ENCODE measurements at regions not wholly inside any gene's neighbourhood (a gene's known extent, or its start where the extent isn't known, plus 50 kb on each side); places are given as distances from the start of the nearest gene placed in this dataset.

DNA sequence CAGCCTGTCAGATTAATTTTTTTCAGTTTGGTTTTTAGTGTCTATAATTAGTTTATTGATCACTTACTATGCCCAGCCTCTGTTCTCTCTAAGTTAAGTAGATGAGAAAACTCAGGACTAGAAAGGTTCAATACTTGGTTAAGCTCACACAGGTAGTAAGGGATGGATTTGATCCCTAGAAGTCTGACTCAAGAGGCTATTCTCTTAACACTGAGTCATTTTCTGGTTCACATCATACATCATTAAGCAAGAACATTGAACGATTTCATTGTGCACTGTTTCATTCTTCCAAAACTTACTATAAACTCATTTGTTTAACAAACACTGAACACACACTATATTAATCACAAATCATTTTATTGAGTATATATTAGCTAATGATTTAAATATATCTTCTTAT lies 54.1 kb upstream of the SLC38A11 start:
- no peak for TF ChIP-seq POLR2A (IDR thresholded peaks at IDR 0.05)
- TF ChIP-seq, protein P1, sequence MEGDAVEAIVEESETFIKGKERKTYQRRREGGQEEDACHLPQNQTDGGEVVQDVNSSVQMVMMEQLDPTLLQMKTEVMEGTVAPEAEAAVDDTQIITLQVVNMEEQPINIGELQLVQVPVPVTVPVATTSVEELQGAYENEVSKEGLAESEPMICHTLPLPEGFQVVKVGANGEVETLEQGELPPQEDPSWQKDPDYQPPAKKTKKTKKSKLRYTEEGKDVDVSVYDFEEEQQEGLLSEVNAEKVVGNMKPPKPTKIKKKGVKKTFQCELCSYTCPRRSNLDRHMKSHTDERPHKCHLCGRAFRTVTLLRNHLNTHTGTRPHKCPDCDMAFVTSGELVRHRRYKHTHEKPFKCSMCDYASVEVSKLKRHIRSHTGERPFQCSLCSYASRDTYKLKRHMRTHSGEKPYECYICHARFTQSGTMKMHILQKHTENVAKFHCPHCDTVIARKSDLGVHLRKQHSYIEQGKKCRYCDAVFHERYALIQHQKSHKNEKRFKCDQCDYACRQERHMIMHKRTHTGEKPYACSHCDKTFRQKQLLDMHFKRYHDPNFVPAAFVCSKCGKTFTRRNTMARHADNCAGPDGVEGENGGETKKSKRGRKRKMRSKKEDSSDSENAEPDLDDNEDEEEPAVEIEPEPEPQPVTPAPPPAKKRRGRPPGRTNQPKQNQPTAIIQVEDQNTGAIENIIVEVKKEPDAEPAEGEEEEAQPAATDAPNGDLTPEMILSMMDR (IDR thresholded peaks at IDR 0.05), result no peak
- no peak for TF ChIP-seq EP300 (IDR thresholded peaks at IDR 0.05)
- WGBS, 2 donors, result 65 to 74% methylated on average over 1 of the region's 1 CpG
- Histone ChIP-seq H3K9me3 (no peaks in the 10 kb centered on the region), H3K4me1 (peaks cover 0 to 6% (median 0%) of the 10 kb centered on the region in 4 donors), H3K27ac (no peak overlapping the region), H3K36me3 (no peaks in the 10 kb centered on the region), H3K27me3 (no peaks in the 10 kb centered on the region), H3K4me3 (no peak overlapping the region)
- DNase-seq (ENCODE audit: low spot score in 2 of 2), result no peak

DNA sequence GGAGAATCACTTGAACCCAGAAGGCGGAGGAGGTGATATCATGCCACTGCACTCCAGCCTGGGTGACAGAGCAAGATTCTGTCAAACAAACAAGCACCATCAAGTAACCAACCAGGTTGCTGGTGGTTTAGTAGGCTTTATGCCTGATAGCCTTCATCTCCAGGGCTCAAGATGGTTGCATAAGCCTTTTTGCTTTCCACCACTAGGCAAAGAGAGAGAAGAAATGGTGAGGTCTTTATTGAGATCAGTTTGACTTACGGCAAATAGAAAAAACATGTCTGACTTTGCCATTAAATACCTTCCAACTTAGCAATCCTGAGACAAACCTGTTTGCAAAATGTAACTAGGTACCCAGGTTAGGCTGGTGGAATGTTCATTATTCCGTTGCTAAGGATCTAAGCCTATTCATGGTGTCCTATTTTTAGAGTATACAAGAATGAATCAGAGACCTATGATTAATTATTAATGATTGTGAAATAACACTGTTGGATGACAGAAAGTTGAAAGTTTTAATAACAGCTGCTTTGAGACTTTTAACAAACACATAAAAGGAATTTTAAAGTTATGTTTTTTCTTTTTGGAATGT lies 53.5 kb upstream of the SLC38A11 start:
- TF ChIP-seq POLR2A (IDR thresholded peaks at IDR 0.05) (no peak), EP300 (IDR thresholded peaks at IDR 0.05) (no peak)
- TF ChIP-seq, protein P1 (IDR thresholded peaks at IDR 0.05), result no peak
- 87 to 90% methylated on average over 3 of the region's 3 CpGs for WGBS, 2 donors
- Histone ChIP-seq H3K9me3 (no peaks in the 10 kb centered on the region), H3K36me3 (no peaks in the 10 kb centered on the region), H3K27ac (no peak overlapping the region), H3K4me3 (no peak overlapping the region), H3K4me1 (peaks cover 0 to under 1% (median 0%) of the 10 kb centered on the region in 4 donors), H3K27me3 (no peaks in the 10 kb centered on the region)
- no peak for DNase-seq (ENCODE audit: low spot score in 2 of 2)

DNA sequence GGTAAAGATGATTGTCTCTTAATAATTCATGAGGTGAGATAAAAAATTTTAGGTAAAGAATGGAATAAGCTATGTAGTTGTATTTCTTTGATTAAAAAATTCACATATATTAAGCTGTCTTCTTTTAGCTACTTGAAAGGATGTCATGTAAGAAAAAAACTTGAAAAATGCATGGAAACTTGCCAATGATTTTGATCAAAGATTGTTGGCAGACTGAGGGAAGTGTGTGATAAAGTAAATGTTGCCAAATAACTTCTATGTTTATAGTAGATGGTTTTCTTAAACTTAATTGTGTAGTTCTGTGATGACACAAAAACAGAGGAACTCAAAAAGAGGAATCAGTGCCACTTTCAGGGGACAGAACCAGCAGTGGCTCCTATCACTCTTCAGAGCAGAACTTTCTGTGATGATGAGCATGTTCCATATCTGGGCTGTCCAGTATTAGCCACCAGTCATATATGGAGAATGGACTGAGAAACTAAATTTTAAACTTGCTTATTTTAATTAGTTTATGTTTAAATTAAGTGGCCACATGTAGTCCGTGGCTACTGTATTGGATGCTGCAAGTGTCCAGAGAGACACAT lies 51.9 kb upstream of the SLC38A11 start:
- no peaks in the 10 kb centered on the region for H3K4me1 ChIP-seq
- WGBS, 2 donors, result 93% methylated on average over 1 of the region's 1 CpG
- no peak overlapping the region for H3K27ac ChIP-seq
- no peak overlapping the region for H3K4me3 ChIP-seq
- no peak for TF ChIP-seq POLR2A (IDR thresholded peaks at IDR 0.05)
- TF ChIP-seq, protein P1 (IDR thresholded peaks at IDR 0.05), result no peak
- no peak for DNase-seq (ENCODE audit: low spot score in 2 of 2)
- H3K9me3 ChIP-seq, result no peaks in the 10 kb centered on the region
- no peaks in the 10 kb centered on the region for H3K27me3 ChIP-seq
- no peaks in the 10 kb centered on the region for H3K36me3 ChIP-seq

All from tibial nerve (tissue), 4 donors.